Endothelial cell of umbilical vein (primary cell): ENCODE measurements at regions not wholly inside any gene's neighbourhood (a gene's known extent, or its start where the extent isn't known, plus 50 kb on each side); places are given as distances from the start of the nearest gene placed in this dataset.

Experiments used
- BruUV-seq: library from RNA; stranded (reverse); fragments of 400-500 nt; replicated peaks from 2 replicates; lab custom pipeline; 2021; lab: Mats Ljungman, UMichigan
- CTCF ChIA-PET: fragments of 300-600, 350-600 bp; sonication (Branson Sonifier 250); formaldehyde crosslinking; loops from one replicate; lab custom pipeline; 2021; ENCODE audit warnings: antibody characterized with exemption, inconsistent platforms; lab: Charles Lee
- POLR2A ChIA-PET: fragments of 300-600, 350-600 bp; sonication (Branson Sonifier 250); formaldehyde crosslinking; loops from one replicate; lab custom pipeline; 2021; ENCODE audit warnings: antibody characterized with exemption, inconsistent platforms; lab: Charles Lee
- DNase-seq: peaks from one replicate; pipeline ENCODE4 v3.0.0-alpha.2; 2011; ENCODE audit warnings: low read depth, low spot score
- FAIRE-seq: peaks from 2 replicates; lab custom pipeline; 2011; peaks lifted over from hg19 to GRCh38; lab: Jason Lieb, UNC
- H2AFZ ChIP-seq: 2 replicates; pipeline ENCODE4 v1.6.0; 2012; ENCODE audit warnings: low read depth, low read length, control low read depth, inconsistent platforms
- H3K27ac ChIP-seq: 2 replicates; pipeline ENCODE4 v1.5.1; 2011; ENCODE audit warnings: low read depth, mild to moderate bottlenecking, control low read depth, low read length, moderate library complexity; ENCODE audit not compliant: insufficient read depth
- H3K27me3 ChIP-seq, 2 experiments: 2 replicates each; pipeline versions ENCODE4 v1.6.0 to v1.6.1; 2011; ENCODE audit warnings: low read length in 2 of 2, mixed read lengths in 1 of 2; ENCODE audit not compliant: control insufficient read depth in 2 of 2, insufficient read depth in 2 of 2
- H3K36me3 ChIP-seq, 2 experiments: 2 replicates in 1 of 2; 3 replicates in 1 of 2; pipeline ENCODE4 v1.5.1; 2011; ENCODE audit warnings: low read length in 2 of 2, mild to moderate bottlenecking in 1 of 2, moderate library complexity in 1 of 2; ENCODE audit not compliant: control insufficient read depth in 2 of 2, insufficient read depth in 2 of 2; ENCODE audit errors: extremely low read depth in 1 of 2
- H3K4me1 ChIP-seq: 3 replicates; pipeline ENCODE4 v1.5.1; 2011; ENCODE audit warnings: mild to moderate bottlenecking, low read length; ENCODE audit not compliant: control insufficient read depth, insufficient read depth; ENCODE audit errors: extremely low read depth
- H3K4me2 ChIP-seq: 2 replicates; pipeline ENCODE4 v1.6.1; 2011; ENCODE audit warnings: low read length, control low read depth, mixed read lengths; ENCODE audit not compliant: insufficient read depth
- H3K4me3 ChIP-seq, 3 experiments: fragments of 200-600 bp in 1 of 3; sonication (generic), shearing (Covaris generic) in 1 of 3; replicated peaks in 1 of 3; 2 replicates each; pipeline ENCODE4 v1.5.1; 2011 to 2016; ENCODE audit warnings: control low read depth in 3 of 3, low read length in 3 of 3, mild to moderate bottlenecking in 2 of 3, inconsistent platforms in 1 of 3, low read depth in 1 of 3, moderate library complexity in 1 of 3; ENCODE audit not compliant: insufficient read depth in 1 of 3
- H3K79me2 ChIP-seq: 2 replicates; pipeline ENCODE4 v1.6.0; 2012; ENCODE audit warnings: low read length, inconsistent platforms; ENCODE audit not compliant: control insufficient read depth, insufficient read depth
- H3K9ac ChIP-seq: replicated peaks from 2 replicates; pipeline ENCODE3; 2011; ENCODE audit warnings: low read length, control low read depth; ENCODE audit not compliant: insufficient read depth; ENCODE audit errors: extremely low read depth
- H3K9me1 ChIP-seq: replicated peaks from 3 replicates; pipeline ENCODE4 v1.6.0; 2011; ENCODE audit warnings: mild to moderate bottlenecking, low read length; ENCODE audit not compliant: control insufficient read depth, insufficient read depth; ENCODE audit errors: extremely low read depth
- H3K9me3 ChIP-seq: replicated peaks from 2 replicates; pipeline ENCODE4 v1.5.1; 2012; ENCODE audit warnings: low read length, inconsistent platforms; ENCODE audit not compliant: control insufficient read depth, insufficient read depth
- H4K20me1 ChIP-seq: replicated peaks from 2 replicates; pipeline ENCODE3; 2011; ENCODE audit warnings: mild to moderate bottlenecking, low read length; ENCODE audit not compliant: control insufficient read depth, insufficient read depth; ENCODE audit errors: extremely low read depth
- CTCF ChIP-seq, 2 donors: IDR thresholded peaks; 1 replicate in 1 of 2; 2 replicates in 1 of 2; pipeline ENCODE4 v1.5.1; 2011; ENCODE audit warnings: low read length in 2 of 2, mild to moderate bottlenecking in 2 of 2, moderate library complexity in 2 of 2, control low read depth in 1 of 2, inconsistent platforms in 1 of 2, low read depth in 1 of 2; ENCODE audit not compliant: insufficient read depth in 1 of 2; ENCODE audit errors: extremely low read depth in 1 of 2
- EZH2 ChIP-seq: IDR thresholded peaks from 2 replicates; pipeline ENCODE4 v1.6.1; 2012; ENCODE audit warnings: borderline replicate concordance, low read depth, mild to moderate bottlenecking, moderate library complexity, low read length, inconsistent platforms; ENCODE audit not compliant: severe bottlenecking
- GATA2 ChIP-seq: IDR thresholded peaks from 2 replicates; pipeline ENCODE4 v1.7.0; 2011; ENCODE audit warnings: low read depth, mild to moderate bottlenecking, moderate library complexity, mixed read lengths, low read length; ENCODE audit not compliant: insufficient read length, insufficient read depth
- MYC ChIP-seq: IDR thresholded peaks from one replicate; pipeline ENCODE4 v1.6.1; 2011; ENCODE audit warnings: mild to moderate bottlenecking, low read depth, low read length
- dilution Hi-C: fragments of 300-500 bp; cut with MboI; formaldehyde crosslinking; loops from one replicate; pipeline ENCODE4 v1.15.0; 2019; ENCODE audit warnings: low sequenced_read_pairs; ENCODE audit not compliant: extremely low pct_ligation_motif_present
- intact Hi-C: fragments of 100-400 bp; cut with micrococcal nuclease; formaldehyde crosslinking; loops from one replicate; pipeline ENCODE4 v1.10.0; 2022

GRCh38 chr11:27205250-27205649 is 157.8 kb downstream of the CCDC34 start:
- no peaks in the 10 kb centered on the region for H3K9me1 ChIP-seq
- no TSS peak for BruUV-seq
- H2AFZ ChIP-seq: no peak overlapping the region
- H3K9me3 ChIP-seq: no peaks in the 10 kb centered on the region
- no peak overlapping the region for H3K27ac ChIP-seq
- H3K9ac ChIP-seq: no peak overlapping the region
- ChIA-PET POLR2A (no interaction called here), CTCF (interaction anchor here (0.8 to 13.5 kb wide), 5 partner anchors 9 to 281 kb away, joined by 3 to 183 read pairs (median 3); no protein-coding TSS in a partner anchor)
- H3K4me3 ChIP-seq: no peak overlapping the region
- peaks cover 6% of the 10 kb centered on the region for H3K4me1 ChIP-seq
- DNase-seq (no peak), FAIRE-seq (no peak)
- H3K27me3 ChIP-seq: peaks cover 51 to 65% of the 10 kb centered on the region in 2 experiments
- no peaks in the 10 kb centered on the region for H4K20me1 ChIP-seq
- TF ChIP-seq GATA2 (no peak), MYC (no peak)
- dilution Hi-C loops (no loop called here), intact Hi-C loops (no loop called here)
- H3K4me2 ChIP-seq: no peak overlapping the region
- H3K36me3 ChIP-seq: no peaks in the 10 kb centered on the region
- H3K79me2 ChIP-seq: no peaks in the 10 kb centered on the region

GRCh38 chr11:27204529-27204928 is 158.5 kb downstream of the CCDC34 start:
- POLR2A ChIA-PET: no interaction called here
- intact Hi-C loops (loop anchor here (1.0 to 5.0 kb wide), 2 partner anchors 93 to 282 kb away; no protein-coding TSS in a partner anchor), dilution Hi-C loops (no loop called here)
- H3K9me1 ChIP-seq: no peaks in the 10 kb centered on the region
- TF ChIP-seq CTCF (IDR thresholded peaks at IDR 0.05; ENCODE audit: extremely low read depth in 1 of 2, insufficient read depth in 1 of 2, low read depth in 1 of 2, low read length in 2 of 2) (peak; percentile 48 to 55), EZH2 (no peak)
- no peaks in the 10 kb centered on the region for H3K36me3 ChIP-seq
- CTCF ChIA-PET: interaction anchor here (2.4 to 13.5 kb wide), 3 partner anchors 92 to 293 kb away, joined by 9 to 183 read pairs (median 47); no protein-coding TSS in a partner anchor
- DNase-seq (peak; percentile 45), FAIRE-seq (no peak)
- H4K20me1 ChIP-seq: no peaks in the 10 kb centered on the region
- no peaks in the 10 kb centered on the region for H3K79me2 ChIP-seq
- peaks cover 47 to 66% of the 10 kb centered on the region in 2 experiments for H3K27me3 ChIP-seq
- H3K4me2 ChIP-seq: no peak overlapping the region
- no peak overlapping the region for H3K4me3 ChIP-seq
- no TSS peak for BruUV-seq
- no peak overlapping the region for H3K27ac ChIP-seq
- H2AFZ ChIP-seq: no peak overlapping the region
- H3K4me1 ChIP-seq: peaks cover 3% of the 10 kb centered on the region
- H3K9me3 ChIP-seq: no peaks in the 10 kb centered on the region
- no peak overlapping the region for H3K9ac ChIP-seq
